ENCODE measurements at regions not wholly inside any gene's neighbourhood (a gene's known extent, or its start where the extent isn't known, plus 50 kb on each side); places are given as distances from the start of the nearest gene placed in this dataset.

DNA sequence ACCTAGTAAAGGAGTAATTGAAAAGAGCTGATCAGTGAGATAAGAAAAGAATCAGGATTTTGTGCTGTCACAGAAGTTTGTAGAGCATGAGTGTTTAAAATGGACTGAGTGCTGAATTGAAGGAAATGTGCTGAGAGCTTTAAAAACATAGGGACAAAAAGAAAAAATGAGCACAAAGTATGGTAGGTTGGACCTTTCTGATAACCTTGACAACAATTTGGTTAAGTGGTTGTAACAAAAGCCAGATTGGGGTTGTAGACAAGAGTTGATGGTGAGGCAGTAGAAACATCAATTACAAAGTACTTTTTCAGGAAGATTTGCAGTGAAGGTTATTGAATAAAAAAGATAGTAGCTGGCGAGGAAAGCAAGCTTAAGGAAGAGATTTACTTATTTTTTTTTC lies 674.7 kb upstream of the KIF2B start:
- no peak overlapping the region for H3K27ac ChIP-seq (ENCODE audit: extremely low read depth, low read depth, low read length)
- H3K9me3 ChIP-seq (ENCODE audit: control insufficient read depth, insufficient read depth, low read depth, low read length): no peaks in the 10 kb centered on the region
- ChIA-PET POLR2A (no interaction called here), CTCF (interaction anchor here (0.6 to 2.0 kb wide), 3 partner anchors 114 to 1861 kb away, joined by 3 to 4 read pairs (median 3); no protein-coding TSS in a partner anchor)
- H3K36me3 ChIP-seq (ENCODE audit: control insufficient read depth in 2 of 2, insufficient read depth in 1 of 2, low read length in 2 of 2): no peaks in the 10 kb centered on the region
- H3K4me1 ChIP-seq (ENCODE audit: control insufficient read depth, insufficient read depth, low read length): no peaks in the 10 kb centered on the region
- no peak overlapping the region for H3K4me3 ChIP-seq (ENCODE audit: low read depth, low read length)
- TF ChIP-seq ZNF561 (tag by site-specific recombination; IDR thresholded peaks at IDR 0.05; ENCODE audit: borderline replicate concordance): no peak
- TF ChIP-seq, protein P1, sequence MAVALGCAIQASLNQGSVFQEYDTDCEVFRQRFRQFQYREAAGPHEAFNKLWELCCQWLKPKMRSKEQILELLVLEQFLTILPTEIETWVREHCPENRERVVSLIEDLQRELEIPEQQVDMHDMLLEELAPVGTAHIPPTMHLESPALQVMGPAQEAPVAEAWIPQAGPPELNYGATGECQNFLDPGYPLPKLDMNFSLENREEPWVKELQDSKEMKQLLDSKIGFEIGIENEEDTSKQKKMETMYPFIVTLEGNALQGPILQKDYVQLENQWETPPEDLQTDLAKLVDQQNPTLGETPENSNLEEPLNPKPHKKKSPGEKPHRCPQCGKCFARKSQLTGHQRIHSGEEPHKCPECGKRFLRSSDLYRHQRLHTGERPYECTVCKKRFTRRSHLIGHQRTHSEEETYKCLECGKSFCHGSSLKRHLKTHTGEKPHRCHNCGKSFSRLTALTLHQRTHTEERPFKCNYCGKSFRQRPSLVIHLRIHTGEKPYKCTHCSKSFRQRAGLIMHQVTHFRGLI (tag by site-specific recombination; IDR thresholded peaks at IDR 0.05): no peak
- TF ChIP-seq KLF8 (tag by site-specific recombination; IDR thresholded peaks at IDR 0.05): no peak
- TF ChIP-seq SETDB1 (IDR thresholded peaks at IDR 0.05; ENCODE audit: insufficient read length, low read length): no peak
- no peak for TF ChIP-seq ZNF174 (tag by site-specific recombination; IDR thresholded peaks at IDR 0.05)
- TF ChIP-seq, protein P2, sequence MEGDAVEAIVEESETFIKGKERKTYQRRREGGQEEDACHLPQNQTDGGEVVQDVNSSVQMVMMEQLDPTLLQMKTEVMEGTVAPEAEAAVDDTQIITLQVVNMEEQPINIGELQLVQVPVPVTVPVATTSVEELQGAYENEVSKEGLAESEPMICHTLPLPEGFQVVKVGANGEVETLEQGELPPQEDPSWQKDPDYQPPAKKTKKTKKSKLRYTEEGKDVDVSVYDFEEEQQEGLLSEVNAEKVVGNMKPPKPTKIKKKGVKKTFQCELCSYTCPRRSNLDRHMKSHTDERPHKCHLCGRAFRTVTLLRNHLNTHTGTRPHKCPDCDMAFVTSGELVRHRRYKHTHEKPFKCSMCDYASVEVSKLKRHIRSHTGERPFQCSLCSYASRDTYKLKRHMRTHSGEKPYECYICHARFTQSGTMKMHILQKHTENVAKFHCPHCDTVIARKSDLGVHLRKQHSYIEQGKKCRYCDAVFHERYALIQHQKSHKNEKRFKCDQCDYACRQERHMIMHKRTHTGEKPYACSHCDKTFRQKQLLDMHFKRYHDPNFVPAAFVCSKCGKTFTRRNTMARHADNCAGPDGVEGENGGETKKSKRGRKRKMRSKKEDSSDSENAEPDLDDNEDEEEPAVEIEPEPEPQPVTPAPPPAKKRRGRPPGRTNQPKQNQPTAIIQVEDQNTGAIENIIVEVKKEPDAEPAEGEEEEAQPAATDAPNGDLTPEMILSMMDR (tag by site-specific recombination; IDR thresholded peaks at IDR 0.05): no peak
- TF ChIP-seq, protein P3, sequence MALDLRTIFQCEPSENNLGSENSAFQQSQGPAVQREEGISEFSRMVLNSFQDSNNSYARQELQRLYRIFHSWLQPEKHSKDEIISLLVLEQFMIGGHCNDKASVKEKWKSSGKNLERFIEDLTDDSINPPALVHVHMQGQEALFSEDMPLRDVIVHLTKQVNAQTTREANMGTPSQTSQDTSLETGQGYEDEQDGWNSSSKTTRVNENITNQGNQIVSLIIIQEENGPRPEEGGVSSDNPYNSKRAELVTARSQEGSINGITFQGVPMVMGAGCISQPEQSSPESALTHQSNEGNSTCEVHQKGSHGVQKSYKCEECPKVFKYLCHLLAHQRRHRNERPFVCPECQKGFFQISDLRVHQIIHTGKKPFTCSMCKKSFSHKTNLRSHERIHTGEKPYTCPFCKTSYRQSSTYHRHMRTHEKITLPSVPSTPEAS (tag by site-specific recombination; IDR thresholded peaks at IDR 0.05): no peak
- TF ChIP-seq ZNF341 (tag by site-specific recombination; IDR thresholded peaks at IDR 0.05; ENCODE audit: low read depth): no peak
- TF ChIP-seq, protein P4, sequence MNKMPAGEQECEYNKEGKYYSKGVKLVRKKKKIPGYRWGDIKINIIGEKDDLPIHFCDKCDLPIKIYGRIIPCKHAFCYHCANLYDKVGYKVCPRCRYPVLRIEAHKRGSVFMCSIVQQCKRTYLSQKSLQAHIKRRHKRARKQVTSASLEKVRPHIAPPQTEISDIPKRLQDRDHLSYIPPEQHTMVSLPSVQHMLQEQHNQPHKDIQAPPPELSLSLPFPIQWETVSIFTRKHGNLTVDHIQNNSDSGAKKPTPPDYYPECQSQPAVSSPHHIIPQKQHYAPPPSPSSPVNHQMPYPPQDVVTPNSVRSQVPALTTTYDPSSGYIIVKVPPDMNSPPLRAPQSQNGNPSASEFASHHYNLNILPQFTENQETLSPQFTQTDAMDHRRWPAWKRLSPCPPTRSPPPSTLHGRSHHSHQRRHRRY (tag by site-specific recombination; IDR thresholded peaks at IDR 0.05): no peak
- TF ChIP-seq, protein P5, sequence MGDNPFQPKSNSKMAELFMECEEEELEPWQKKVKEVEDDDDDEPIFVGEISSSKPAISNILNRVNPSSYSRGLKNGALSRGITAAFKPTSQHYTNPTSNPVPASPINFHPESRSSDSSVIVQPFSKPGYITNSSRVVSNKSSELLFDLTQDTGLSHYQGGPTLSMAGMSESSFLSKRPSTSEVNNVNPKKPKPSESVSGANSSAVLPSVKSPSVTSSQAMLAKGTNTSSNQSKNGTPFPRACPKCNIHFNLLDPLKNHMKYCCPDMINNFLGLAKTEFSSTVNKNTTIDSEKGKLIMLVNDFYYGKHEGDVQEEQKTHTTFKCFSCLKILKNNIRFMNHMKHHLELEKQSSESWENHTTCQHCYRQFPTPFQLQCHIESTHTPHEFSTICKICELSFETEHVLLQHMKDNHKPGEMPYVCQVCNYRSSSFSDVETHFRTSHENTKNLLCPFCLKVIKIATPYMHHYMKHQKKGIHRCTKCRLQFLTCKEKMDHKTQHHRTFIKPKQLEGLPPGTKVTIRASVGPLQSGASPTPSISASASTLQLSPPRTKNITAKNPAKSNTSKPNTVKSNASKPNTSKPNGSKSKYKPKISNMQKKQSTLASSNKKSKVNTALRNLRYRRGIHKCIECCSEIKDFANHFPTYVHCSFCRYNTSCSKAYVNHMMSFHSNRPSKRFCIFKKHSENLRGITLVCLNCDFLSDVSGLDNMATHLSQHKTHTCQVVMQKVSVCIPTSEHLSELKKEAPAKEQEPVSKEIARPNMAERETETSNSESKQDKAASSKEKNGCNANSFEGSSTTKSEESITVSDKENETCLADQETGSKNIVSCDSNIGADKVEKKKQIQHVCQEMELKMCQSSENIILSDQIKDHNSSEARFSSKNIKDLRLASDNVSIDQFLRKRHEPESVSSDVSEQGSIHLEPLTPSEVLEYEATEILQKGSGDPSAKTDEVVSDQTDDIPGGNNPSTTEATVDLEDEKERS (tag by site-specific recombination; IDR thresholded peaks at IDR 0.05): no peak
- TF ChIP-seq BCL11B (tag by site-specific recombination; IDR thresholded peaks at IDR 0.05; ENCODE audit: low read depth): no peak
- TF ChIP-seq ZNF548 (tag by site-specific recombination; IDR thresholded peaks at IDR 0.05): no peak
- no peak for TF ChIP-seq MYNN (tag by site-specific recombination; IDR thresholded peaks at IDR 0.05; ENCODE audit: borderline replicate concordance)

DNA sequence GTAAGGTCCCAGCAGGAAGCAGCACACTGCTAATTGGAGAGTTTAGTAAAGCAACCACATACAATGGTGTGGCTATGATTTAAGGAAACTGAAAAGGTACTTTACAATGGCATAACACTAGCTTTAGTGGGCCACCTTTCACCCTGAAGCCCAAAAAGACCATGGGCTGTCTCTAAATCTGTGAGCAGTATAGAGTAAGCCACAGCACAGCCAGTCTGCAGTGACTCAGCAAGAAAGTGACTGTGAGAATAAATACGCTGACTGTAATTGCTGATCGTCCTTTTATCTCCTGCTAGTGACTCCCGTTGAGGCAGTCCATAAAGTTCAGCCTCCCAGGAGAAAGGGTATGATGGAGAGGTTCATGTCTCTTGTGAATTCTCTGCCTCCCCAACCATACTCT lies 679.8 kb upstream of the KIF2B start:
- no peaks in the 10 kb centered on the region for H3K9me3 ChIP-seq (ENCODE audit: control insufficient read depth, insufficient read depth, low read depth, low read length)
- POLR2A ChIA-PET: no interaction called here
- no peak overlapping the region for H3K27ac ChIP-seq (ENCODE audit: extremely low read depth, low read depth, low read length)

More for the DNA sequence above, 679.8 kb upstream of the KIF2B start:
- CTCF ChIA-PET: interaction anchor here (0.6 kb wide), 1 partner anchor 80 kb away, joined by 5 read pairs; no protein-coding TSS in a partner anchor
- Histone ChIP-seq H3K36me3 (ENCODE audit: control insufficient read depth in 2 of 2, insufficient read depth in 1 of 2, low read length in 2 of 2) (no peaks in the 10 kb centered on the region), H3K4me1 (ENCODE audit: control insufficient read depth, insufficient read depth, low read length) (no peaks in the 10 kb centered on the region), H3K4me3 (ENCODE audit: low read depth, low read length) (no peak overlapping the region)
- TF ChIP-seq ZNF555 (tag by site-specific recombination; conservative IDR thresholded peaks at IDR 0.05): no peak
- TF ChIP-seq BCL11B (tag by site-specific recombination; IDR thresholded peaks at IDR 0.05; ENCODE audit: low read depth): no peak
